SH-SY5Y (cell line): ENCODE measurements at regions not wholly inside any gene's neighbourhood (a gene's known extent, or its start where the extent isn't known, plus 50 kb on each side); places are given as distances from the start of the nearest gene placed in this dataset.

Experiments used
- GATA2 ChIP-seq: IDR thresholded peaks from 2 replicates; pipeline ENCODE4 v1.6.1; 2011; ENCODE audit warnings: mild to moderate bottlenecking, low read depth, low read length
- GATA3 ChIP-seq: IDR thresholded peaks from 2 replicates; pipeline ENCODE4 v1.6.1; 2011; ENCODE audit warnings: low read depth, mild to moderate bottlenecking, low read length, moderate library complexity

GRCh38 chr2:172273910-172274571 is 153.3 kb upstream of the ITGA6 start:
- no peak for TF ChIP-seq GATA2
- TF ChIP-seq GATA3: no peak
